Stimulated activated CD4-positive, alpha-beta T cell treated with anti-CD3 and anti-CD28 coated beads, Interleukin-1b, Interleukin-23, amount 100 ng/mL, for 48 hours (primary cell): ENCODE measurements at regions not wholly inside any gene's neighbourhood (a gene's known extent, or its start where the extent isn't known, plus 50 kb on each side); places are given as distances from the start of the nearest gene placed in this dataset.

Experiments
- DNase-seq: peaks from one replicate; pipeline ENCODE4 v3.0.0-alpha.2; 2020

DNA sequence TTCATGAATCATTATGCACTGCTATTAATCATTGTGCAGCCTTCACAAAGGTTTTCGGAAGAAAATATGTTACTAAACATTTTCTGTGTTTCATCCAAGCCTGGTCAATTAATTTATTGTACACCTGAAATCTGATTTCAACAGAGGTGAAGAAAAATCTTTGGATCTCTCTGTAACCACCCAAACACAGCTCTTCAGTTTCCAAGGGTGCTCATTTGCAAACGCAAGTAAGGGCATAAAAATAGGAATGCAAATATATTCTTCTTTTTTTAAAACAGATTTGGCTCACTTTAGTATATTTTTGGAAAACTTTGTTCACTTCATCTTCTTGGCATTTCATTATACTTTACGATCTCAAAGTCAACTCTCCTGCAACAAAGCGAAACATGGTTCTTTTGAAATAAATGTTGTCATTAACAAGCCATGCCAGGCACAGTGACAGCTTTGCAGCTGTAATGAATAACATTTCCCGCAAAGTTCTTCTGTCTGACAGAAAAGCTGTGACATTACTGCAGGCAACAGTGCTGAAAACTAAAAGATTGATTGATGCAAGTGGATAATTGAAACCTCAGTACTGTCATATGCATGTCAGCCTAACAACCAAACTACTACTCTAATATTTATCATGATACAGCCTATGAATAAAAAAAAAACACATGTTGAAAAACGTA lies 348.3 kb downstream of the FRK start:
- no peak for DNase-seq

DNA sequence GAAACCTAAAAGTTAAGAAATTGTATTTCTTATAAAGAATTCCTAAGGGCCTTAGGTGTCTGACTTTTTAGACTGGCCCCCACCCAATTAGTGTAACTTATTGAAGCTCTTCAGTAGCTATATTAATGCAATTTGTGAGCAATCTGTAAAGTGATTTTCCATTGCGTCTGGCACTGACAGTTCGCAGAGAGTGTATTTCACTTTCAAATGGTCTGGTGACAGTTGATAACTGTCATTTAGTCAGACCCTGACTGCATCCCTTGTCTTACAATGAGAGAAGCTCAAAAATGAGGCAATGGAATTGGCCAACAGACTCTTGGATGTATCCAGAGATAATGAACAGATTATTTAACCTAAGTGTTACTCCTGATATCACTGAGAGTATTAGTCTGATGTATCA lies 351.8 kb downstream of the FRK start:
- DNase-seq = no peak

DNA sequence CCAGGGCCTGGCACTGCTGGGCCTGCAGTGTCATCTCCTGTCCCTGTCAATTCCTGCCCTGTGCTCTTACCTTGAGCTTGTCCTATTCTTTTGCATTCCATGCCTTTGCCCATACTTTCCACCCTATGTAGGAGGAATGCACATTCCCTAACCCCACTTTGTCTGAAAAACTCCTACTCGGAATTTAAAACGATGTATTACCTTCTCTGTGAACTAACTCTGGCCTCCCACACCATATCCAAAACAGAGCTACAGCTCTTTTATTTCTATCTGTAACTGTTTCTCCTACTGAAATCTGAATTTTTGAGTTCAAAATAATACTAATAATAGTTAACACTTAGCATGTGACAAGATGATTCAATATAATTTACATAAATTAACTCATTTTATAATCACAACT lies 353.7 kb downstream of the FRK start:
- DNase-seq = no peak

DNA sequence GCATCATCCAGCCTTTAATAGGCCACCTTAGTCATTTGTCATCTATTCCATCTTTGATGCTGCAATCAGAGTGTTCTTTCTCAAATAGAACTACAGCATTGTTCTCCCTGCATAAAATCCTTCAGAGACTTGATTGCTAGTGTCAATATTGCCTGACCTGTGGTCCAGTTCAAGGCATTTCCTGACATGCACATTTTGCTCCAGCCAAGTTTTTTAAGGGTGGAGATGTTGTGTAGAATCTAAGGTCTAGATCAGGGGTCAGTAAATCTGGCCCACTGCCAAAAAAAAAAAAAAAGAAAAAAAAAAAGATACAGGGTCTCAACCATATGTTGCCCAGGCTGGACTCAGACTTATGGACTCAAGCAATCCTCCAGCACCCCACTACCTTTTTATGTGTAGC lies 354.4 kb downstream of the FRK start:
- no peak for DNase-seq

DNA sequence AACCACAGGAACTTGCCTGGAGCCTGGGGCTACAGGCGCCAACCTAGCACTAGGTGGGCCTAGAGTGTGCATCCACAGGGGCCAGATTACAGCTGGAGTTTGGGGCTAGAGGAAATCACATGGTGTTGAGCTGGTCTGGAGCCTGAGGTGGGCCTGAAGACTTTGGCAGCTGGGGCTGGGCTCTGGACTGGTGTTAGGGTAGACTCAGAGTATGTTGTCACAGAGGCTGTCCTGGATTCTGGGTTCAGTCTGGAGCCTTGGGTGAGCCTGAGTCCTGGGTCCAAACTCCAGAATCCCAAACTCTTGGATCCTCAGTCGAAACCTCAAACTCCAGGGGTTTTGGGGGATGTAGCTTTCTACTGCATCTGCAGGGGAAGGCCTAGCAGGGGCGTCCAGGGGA lies 356.7 kb downstream of the FRK start:
- DNase-seq = no peak

DNA sequence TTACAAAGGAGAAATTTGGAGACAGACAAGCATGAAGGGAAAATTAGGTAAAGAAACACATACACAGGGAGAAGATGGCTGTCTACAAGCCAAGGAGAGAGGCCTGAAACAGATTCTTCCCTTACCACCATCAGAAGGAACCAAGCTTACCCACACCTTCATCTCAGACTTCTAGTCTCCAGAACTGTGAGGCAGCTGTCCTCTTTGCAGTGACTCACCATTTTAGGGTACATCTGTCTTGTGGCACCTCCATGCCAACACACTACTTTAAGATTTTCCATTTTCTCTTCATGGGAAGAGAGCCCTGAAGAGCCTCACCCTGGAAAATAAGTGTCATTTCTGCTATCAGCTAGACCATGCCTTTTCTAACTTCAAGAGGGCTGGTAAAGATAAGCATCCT lies 369.3 kb downstream of the FRK start:
- DNase-seq = no peak

DNA sequence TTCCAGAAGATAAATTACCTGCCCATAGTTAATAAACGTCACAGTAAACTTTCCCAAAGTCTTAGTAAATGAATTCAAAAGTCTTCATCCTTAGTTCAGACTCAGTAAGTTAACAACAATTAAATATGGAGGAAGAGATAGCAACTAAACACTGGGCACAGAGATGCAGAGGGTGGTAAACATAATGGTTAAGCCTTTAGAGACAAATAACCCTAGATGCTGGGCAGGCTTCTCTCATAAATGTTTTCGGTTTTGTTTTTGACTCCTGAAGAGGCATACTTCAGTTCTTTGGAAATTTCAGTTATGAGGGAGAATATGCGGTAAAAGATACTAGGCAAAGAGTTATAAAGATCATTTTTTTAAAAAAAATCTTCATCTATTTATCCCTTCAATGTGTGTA lies 369.8 kb downstream of the FRK start:
- DNase-seq = no peak

DNA sequence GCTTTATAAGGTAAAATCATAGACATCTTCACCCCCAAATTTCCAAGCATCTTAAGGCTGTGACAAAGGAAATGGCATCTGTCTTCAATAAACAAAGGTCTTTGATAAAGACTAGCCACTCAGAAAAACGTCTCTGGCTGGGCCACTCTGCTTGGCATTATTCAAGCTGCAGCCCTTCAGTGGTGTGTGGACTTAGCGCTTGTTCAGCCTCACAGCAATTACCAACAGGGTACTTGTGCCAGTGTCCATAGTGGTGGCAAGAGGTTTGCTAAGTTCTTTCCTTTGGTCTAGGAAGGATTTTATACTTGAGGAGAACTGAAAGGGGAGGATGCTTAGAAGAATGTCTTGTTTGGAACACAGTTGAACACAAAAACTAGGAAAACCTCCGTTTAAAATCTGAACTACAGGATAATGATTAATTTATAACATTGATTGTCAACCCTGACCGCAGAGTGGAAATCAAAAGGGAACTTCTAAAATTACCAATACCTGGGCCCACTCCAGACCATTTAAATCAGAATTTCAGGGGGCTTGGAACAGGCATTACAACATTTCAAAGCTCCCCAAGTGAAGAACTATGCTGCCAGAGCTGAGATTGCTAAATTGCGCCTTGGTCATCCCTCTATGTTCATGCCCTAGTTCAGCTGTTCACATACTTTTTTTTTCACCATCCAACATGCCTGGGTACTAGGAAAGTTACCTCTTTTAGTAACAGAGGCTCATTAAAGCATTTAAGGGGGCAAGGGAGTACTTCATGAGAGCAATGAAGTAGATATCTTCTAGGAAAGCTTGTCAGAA lies 378.5 kb downstream of the FRK start:
- no peak for DNase-seq

DNA sequence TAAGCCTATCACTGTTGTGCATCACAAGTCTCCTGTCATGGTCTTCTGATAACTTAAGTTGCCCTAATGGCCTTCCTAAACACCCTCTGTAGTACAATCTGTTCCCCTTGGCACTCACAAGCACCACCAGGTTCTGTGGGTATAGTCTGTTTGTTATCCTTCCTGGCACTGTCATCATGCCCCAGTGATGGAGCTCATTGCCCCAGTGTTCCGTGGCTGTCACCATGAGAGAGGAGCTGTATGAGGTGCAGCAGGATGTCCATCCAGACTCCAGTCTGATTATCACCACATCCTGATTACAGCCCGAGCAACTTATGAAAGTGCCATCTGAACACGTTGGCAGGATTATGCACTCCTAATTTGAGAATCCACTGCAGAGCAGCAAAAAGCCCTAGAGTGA lies 380.1 kb downstream of the FRK start:
- DNase-seq = no peak

DNA sequence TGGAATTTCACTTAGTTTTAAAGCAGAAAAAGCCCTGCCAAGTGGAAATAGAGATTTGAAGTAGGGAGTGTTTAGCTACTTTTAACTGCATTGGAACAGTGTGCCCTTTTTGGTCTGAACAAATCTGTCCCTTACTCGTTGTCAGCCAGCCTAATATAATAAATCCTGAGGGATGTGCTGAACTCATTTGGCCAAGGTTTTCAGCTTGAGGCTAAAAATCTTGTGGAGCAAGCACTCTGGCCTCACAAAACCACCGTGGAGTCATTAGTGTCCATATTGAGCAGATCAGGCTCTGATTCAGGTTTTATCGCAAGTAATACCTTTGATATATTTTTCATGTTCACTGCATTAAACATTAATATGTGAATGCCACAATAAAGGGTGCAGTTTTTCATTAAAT lies 383.5 kb downstream of the FRK start:
- no peak for DNase-seq

DNA sequence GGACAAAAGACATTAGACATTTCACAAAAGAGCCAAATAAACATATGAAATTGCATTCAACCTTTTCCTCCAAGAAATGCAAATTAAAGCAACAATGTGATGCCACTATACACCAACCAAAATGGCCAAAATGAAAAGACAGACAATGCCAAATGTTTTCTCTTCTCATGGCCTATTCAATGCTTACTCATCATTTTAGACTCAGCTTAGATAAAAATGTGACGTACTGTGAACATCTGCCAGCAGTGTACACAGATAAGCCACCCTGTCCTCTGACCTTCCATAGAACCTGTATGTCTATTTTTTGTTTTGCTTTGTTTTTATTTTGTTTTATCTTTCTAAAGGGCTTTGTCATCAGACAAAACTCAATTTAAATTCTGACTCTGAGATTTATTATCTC lies 385.2 kb downstream of the FRK start:
- no peak for DNase-seq

DNA sequence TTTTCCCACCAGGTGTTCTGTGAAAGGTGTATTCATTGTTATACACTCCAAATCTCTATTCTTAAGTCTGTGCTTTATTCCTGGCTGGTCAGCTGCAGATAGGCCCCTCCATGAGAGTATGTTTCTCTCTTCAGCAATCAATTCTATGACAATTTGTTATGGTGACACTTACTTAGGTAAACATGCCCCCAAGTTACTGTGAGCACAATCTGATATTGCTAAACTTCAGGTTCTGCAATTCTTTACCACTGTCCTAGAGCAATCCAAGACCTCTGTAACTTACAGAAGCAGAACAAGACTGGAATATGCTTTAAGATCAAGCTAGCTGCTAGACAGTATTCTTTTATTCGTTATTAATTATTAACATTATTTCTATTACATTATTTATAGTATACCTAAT lies 391.9 kb downstream of the FRK start:
- DNase-seq = no peak

DNA sequence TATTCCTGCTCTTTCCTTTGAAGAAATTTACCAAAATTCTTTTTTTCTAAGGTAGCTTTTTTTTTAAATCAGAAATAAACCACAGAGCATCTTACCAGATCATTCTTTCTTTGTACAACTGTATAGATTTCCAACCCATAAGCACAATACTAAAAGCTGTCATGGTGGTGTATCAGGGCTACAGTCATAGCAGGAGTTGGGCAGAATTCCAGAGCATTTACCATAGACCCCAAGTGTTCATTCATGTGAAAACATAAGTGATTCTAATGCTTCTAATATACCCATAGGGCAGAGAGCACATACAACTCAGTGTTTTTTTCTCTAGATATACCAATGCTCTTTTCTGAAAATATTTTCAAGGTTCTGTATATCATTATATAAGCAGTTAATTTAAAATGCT lies 392.5 kb downstream of the FRK start:
- no peak for DNase-seq

DNA sequence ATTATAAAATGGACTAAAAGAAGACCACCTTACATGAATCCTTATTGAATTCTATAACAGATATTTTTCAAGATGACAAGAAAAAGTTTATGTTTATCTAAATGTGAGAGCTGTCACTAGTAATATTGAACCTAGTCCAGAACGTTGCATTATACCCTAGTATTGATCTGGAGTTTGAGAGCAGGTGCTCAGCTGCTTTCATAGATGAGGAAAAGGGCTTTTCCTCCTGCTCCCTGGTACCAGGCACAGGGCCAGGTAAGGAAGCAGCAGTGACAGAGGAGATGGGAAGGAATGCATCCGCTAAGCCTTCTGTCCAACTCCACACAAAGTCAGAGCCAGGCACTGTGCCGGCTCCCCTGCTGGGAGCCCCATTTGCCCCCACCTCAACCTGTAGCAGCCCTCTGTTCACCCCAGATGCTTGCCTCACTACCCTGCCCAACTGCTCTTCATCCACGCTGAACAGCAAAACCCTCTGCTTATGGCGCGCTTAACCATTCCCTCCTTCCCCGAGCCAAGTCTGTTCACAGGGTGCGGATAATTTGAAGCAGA lies 393.1 kb downstream of the FRK start:
- DNase-seq = no peak

DNA sequence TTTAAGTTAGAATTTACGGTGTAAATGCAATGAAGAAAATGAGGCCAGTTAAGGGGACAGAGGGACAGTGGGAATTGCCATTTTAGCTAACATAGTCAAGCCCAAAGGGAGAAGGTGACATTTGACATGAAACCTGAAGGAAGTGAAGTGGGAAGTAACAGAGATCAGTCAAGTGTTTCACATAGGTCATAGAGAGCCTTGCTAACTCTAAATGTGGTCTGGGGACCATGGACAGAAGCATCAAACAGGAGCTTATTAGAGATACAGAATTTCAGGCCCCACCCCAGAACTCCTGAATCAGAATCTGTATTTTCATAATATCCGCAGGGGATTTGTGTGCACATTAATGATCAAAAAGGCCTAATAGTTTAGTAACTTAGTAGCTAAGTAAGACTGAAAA lies 393.7 kb downstream of the FRK start:
- DNase-seq = no peak

DNA sequence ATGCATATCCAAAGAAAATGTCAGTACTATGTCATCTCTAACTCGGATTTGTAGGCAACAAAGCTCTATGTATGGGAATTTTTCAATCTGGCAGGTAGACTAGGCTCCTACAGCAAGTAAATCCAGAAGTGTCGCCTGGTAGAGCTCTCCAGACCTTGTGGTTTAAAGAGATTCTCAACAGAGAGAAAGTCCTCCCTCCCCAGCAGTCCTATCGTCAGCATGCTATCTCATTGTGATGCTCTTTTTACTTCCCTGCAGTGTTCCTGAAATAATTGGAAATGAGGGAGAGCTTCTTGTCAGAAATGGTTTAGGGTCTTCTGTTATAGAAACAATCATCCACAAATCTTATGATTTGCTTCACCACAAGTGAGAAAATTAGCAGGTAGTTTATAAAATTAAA lies 395.4 kb downstream of the FRK start:
- DNase-seq = no peak

DNA sequence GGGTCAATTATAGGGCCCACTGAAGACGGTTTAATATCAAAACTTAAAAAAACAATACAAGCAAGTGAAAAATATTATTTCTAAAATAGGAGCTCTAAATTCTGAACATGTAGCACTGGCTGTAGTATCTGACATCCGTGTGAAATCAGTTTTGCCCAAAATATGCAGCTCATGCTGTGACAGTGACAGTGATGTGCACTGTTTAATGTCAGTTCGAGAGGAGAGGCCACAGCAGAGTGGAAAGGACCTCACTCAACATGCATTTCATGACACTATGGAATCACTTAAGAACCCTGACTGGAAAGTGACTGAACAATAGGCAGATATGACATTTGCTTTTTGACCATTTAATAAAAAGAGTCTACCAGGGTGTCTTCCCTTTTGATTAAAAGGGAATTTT lies 397.0 kb downstream of the FRK start:
- DNase-seq = no peak

DNA sequence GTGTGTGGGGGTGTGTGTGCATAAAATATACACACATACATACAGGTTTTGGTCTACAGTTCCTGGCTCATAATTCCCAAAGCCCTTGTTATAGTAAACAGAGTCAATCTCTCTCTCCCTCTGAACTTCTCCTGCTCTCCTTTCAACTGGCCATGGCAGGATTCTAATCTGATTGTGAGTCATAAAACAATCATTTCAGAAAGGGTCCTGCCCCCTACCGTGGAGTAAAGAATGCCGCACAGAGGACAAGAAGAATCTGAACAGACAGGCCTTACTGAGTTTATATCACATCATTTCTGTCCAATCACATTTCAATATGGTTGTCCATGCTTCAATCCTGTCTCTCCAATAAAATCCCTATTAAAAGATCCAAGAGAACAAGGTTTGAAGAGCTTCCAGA lies 416.9 kb downstream of the FRK start:
- no peak for DNase-seq

DNA sequence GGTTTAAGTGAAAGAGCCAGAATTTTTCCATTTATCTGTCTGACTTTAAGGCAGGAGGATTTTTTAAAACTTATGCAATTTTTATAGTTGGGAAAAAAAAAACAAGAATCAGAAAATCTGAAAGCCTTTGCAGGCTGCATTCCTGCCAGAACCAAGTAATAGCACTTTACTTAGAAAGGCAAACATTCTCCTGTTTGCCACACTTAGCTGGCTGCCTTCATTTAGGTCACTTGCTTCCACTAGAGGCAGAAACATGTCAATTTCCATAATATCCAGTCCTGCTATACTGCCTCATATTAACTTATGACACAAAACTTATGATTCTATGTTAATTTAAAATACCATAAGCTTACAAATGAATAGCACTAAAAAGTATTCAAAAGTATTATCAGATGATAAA lies 425.8 kb downstream of the FRK start:
- no peak for DNase-seq

DNA sequence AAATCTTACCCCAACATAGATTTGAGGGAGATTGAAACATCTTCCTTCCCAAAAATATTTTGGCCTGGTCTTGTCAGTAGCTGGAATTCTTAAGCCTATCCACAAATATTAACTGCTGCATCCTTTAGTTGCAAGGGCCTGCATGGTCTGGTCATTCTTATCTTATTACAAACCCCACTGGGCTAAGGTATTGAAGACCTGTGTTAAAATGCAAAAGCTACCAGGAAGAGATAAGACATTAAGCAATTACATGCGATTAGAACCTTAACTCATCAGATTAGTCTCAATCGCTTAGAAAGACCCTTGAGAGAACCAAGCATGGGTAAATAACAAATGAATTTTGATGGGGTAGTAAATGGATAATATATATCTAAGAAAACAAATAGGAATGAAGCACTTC lies 426.6 kb downstream of the FRK start:
- no peak for DNase-seq

DNA sequence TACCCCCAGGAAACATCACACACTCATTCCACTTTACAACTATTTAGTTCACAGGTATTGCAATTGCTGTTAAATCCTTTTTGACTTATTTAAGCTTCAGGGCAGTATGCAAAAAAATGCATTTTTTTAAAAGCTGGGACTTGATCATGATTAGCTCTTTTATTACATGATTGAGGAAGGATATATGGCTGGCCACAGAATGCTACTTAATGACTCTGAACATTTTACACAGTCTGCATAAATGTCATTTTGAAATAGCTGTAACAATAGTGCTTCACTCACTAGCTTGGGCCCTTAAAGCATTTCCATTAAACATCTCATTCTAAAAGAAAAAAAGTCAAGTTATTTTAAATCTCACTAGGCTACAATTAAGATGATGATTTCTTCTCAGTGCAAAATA lies 429.7 kb downstream of the FRK start:
- no peak for DNase-seq

DNA sequence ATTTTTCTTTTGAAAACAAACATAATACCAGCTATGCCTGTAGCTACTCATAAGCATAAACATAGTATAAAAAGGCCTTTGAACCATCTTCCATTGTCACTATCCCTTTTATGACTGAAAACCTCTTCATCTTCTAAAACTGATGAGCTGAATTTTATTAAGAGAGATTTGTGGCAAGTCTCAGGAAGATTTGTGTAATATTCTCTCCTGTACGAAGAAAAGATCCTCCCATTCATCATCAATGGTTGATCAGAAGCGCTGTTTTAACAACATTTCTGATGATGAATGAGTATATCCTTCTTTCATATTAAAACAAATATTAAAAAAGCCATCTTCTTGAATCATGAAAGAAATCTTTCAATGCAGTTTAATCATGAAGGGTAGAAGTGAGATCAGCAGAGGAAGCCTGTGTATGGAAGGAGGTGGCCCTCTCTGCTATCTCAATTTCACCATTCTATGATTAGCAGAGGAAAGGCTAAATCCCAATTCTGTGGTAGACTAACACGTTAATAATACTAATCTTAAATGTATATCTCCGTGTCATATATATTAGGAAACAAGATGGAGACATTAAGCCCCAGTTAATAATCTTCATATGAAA lies 430.2 kb downstream of the FRK start:
- no peak for DNase-seq

DNA sequence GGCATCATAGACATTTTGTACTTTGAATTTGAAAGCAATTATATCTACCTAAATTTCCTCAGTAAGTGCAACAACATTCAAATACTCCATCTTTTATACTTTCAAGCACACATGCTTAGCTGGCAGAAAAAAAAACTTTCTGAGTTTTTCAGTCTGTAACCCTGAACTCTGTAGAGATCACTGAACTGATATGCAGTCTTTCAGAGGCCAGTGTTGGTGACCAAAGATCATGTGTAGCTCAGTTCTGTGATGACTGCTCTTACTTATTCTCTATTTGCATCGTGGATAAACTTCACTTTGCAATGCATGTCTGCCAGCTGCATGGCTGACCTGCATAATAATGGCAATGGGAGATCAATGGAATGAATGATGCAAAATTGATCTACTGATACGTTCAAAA lies 431.3 kb downstream of the FRK start:
- no peak for DNase-seq

DNA sequence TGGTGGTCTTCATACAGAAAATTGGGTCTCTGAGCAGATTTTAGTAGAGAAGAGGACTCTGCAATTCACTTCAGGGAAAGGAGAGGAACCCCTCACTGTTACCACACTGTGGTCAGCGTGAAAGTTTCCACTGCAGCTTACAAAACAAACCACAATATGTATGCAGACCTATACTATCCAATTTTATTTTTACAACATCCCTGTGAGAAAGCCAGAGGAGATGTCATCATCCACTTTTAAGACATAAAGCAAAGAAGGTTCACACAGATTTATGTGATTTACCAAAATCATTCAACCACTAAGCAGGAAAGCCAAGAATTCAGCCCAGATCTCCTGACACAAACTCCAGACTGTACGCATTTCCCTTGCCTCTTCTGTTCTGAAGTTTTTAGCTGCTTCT lies 442.4 kb downstream of the FRK start:
- DNase-seq = no peak
